Lower lobe of right lung (tissue), 2 donors: ENCODE measurements at regions not wholly inside any gene's neighbourhood (a gene's known extent, or its start where the extent isn't known, plus 50 kb on each side); places are given as distances from the start of the nearest gene placed in this dataset.

Experiments used
- ATAC-seq, 2 donors: fragments of 200-7000 bp; cut with Tn5 transposase; one replicate each; pipeline ENCODE4 v1.9.1; 2020 to 2022; ENCODE audit warnings: mild to moderate bottlenecking in 2 of 2, moderate library complexity in 2 of 2
- DNase-seq: peaks from one replicate; pipeline ENCODE4 v3.0.0-alpha.2; 2020
- H3K27ac ChIP-seq: fragments of 200-600 bp; one replicate; pipeline ENCODE4 v1.8.0; 2022
- H3K27me3 ChIP-seq: fragments of 200-600 bp; one replicate; pipeline ENCODE4 v1.8.0; 2022; ENCODE audit warnings: low read depth
- H3K36me3 ChIP-seq: fragments of 200-600 bp; one replicate; pipeline ENCODE4 v1.8.0; 2022; ENCODE audit warnings: mild to moderate bottlenecking
- H3K4me1 ChIP-seq: fragments of 200-600 bp; one replicate; pipeline ENCODE4 v1.8.0; 2022
- H3K4me3 ChIP-seq: fragments of 200-600 bp; one replicate; pipeline ENCODE4 v1.8.0; 2022; ENCODE audit warnings: mild to moderate bottlenecking
- H3K9me3 ChIP-seq: fragments of 200-600 bp; one replicate; pipeline ENCODE4 v1.8.0; 2022
- intact Hi-C: fragments of 100-400 bp; cut with DNase I; formaldehyde crosslinking; loops from one replicate; pipeline ENCODE4 v1.11.0; 2022
- TF ChIP-seq, protein P1 (sequence below): fragments of 200-600 bp; IDR thresholded peaks from one replicate; pipeline ENCODE4 v1.8.0; 2022; ENCODE audit warnings: antibody characterized with exemption, mild to moderate bottlenecking
- donor health status: DM: no; HTN: yes; CAD: no; lungs with severe emphysema.

DNA sequence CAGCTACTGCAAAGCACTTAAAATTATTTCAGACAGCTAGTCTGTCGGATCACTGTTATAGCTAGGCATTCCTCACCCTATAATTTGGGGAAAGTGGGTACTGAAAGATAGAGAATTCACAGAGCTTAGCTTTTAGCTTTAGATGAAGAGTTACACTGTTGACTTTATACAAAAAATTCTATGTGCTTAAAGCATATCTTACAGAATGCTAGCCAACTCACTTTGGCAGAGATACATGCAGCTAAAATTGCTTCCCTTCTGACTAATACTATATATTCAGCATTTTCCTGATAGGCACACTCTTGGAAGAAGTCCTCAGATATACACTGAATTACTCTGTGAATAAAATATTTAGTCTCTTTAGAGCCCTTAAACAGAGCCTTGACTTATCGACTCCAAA, 353.5 kb upstream of the STEAP1 start:
- H3K4me1 ChIP-seq: no peaks in the 10 kb centered on the region
- intact Hi-C loops: no loop called here
- TF ChIP-seq, protein P1, sequence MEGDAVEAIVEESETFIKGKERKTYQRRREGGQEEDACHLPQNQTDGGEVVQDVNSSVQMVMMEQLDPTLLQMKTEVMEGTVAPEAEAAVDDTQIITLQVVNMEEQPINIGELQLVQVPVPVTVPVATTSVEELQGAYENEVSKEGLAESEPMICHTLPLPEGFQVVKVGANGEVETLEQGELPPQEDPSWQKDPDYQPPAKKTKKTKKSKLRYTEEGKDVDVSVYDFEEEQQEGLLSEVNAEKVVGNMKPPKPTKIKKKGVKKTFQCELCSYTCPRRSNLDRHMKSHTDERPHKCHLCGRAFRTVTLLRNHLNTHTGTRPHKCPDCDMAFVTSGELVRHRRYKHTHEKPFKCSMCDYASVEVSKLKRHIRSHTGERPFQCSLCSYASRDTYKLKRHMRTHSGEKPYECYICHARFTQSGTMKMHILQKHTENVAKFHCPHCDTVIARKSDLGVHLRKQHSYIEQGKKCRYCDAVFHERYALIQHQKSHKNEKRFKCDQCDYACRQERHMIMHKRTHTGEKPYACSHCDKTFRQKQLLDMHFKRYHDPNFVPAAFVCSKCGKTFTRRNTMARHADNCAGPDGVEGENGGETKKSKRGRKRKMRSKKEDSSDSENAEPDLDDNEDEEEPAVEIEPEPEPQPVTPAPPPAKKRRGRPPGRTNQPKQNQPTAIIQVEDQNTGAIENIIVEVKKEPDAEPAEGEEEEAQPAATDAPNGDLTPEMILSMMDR: no peak
- no peaks in the 10 kb centered on the region for H3K27me3 ChIP-seq
- H3K4me3 ChIP-seq: no peak overlapping the region
- DNase-seq (no peak), ATAC-seq (no peak)
- no peak overlapping the region for H3K27ac ChIP-seq
- H3K9me3 ChIP-seq: no peaks in the 10 kb centered on the region
- no peaks in the 10 kb centered on the region for H3K36me3 ChIP-seq

DNA sequence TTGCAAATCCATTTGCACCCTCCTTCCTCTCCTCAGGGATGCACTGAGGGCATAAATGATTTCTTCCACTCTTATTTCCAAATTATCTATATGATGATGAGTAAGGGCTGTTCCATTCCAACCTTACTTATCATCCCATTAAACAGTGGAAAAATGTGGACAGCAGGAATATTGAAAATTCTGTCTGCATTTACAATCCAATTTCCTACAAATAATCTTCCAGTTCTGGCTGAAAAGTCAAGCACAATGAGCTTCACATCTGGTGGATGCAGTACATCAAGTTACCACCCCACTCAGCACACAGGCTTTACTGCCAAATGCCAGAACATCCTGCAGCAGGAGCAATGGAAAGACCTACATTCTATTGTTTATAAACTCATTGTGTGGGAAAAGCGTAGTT, 345.0 kb upstream of the STEAP1 start:
- intact Hi-C loops: no loop called here
- no peaks in the 10 kb centered on the region for H3K4me1 ChIP-seq
- no peak for ATAC-seq
- no peaks in the 10 kb centered on the region for H3K27me3 ChIP-seq
- DNase-seq: no peak
- no peak overlapping the region for H3K4me3 ChIP-seq
- H3K36me3 ChIP-seq: no peaks in the 10 kb centered on the region
- TF ChIP-seq, protein P1: no peak
- no peak overlapping the region for H3K27ac ChIP-seq
- peaks cover 3% of the 10 kb centered on the region for H3K9me3 ChIP-seq

DNA sequence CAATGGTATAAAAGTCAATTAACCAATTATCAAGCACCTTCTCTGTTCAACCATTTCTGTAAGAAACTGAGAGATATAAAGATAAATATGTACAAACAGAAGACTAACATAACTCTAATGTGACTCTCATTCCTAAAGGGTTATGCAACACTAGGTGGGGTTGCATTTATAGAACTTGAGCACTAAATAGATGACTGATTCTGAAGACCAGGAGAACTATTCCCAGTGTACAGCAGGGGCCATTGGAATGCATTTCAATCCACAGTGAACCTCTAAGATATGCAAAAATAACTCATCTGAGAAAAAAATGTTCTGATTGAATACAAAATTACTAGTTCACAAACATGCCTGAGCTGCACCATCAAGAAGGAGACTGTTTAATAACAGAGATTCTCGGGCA, 341.2 kb upstream of the STEAP1 start:
- DNase-seq (no peak), ATAC-seq (no peak)
- intact Hi-C loops: no loop called here
- no peaks in the 10 kb centered on the region for H3K4me1 ChIP-seq
- TF ChIP-seq, protein P1: no peak
- H3K27ac ChIP-seq: no peak overlapping the region
- H3K9me3 ChIP-seq: no peaks in the 10 kb centered on the region
- no peak overlapping the region for H3K4me3 ChIP-seq
- no peaks in the 10 kb centered on the region for H3K27me3 ChIP-seq
- H3K36me3 ChIP-seq: no peaks in the 10 kb centered on the region

DNA sequence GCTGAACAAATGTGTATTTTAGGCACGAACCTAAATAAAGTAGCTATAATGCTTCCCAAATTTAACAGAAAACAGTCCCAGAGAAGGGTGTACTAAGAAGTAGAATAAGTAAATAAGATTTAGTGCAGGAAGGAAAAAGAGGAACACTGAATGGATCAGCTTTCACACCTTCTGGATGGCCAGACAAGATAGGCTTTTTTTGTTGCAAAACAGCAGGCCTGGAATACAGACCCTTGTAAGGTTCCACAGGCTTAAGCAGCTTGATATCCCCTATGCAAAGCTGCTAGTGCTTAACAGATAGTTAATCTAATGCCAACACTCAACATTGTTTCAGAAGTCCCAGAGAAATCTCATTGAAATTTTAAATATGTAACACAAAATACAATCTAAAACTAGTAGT, 328.1 kb upstream of the STEAP1 start:
- no peak overlapping the region for H3K4me3 ChIP-seq
- H3K27me3 ChIP-seq: no peaks in the 10 kb centered on the region
- ATAC-seq (no peak), DNase-seq (no peak)
- intact Hi-C loops: no loop called here
- no peak overlapping the region for H3K27ac ChIP-seq
- H3K36me3 ChIP-seq: no peaks in the 10 kb centered on the region
- TF ChIP-seq, protein P1: no peak
- H3K9me3 ChIP-seq: no peaks in the 10 kb centered on the region
- no peaks in the 10 kb centered on the region for H3K4me1 ChIP-seq

DNA sequence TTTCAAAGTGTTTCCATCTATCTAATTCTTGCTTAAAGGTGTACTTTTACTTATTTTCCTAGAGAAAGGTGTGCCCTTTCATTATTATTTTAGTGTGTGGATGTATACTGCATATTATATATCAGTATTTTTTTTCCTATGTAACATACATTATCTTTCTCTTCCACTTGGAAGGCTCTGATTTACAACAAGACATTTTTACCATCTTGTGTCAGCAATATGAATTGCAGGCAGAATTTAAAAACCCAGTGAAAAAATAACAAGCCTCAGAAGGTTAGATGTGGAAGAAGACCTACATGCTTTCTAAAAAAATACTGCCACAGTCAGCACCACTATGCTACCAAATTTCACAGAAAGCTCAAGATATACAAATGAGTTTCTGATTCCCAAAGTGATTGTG, 327.7 kb upstream of the STEAP1 start:
- no peaks in the 10 kb centered on the region for H3K36me3 ChIP-seq
- no peak overlapping the region for H3K27ac ChIP-seq
- intact Hi-C loops: no loop called here
- H3K4me3 ChIP-seq: no peak overlapping the region
- no peak for DNase-seq
- no peak for ATAC-seq
- no peaks in the 10 kb centered on the region for H3K4me1 ChIP-seq
- no peaks in the 10 kb centered on the region for H3K9me3 ChIP-seq
- no peaks in the 10 kb centered on the region for H3K27me3 ChIP-seq
- TF ChIP-seq, protein P1: no peak

DNA sequence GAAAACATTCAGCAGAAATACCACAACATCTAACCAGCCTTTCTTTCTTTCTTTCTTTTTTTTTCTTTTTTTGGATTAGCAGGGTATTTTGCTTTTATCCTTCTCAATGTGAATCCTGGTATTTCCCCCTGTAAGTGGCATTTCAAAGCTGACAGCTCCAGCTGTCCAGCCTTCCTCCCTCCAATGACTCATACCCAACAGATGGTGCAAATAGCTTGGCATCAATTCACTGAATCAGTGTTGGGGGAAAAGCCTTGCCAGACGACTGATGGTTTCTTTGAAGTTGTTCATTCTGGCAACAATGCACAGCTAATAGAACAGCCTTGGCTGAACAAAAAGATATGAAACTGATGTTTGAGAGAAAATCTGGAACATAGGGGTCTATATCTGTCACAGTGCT, 316.8 kb upstream of the STEAP1 start:
- Histone ChIP-seq H3K27me3 (no peaks in the 10 kb centered on the region), H3K27ac (no peak overlapping the region), H3K36me3 (no peaks in the 10 kb centered on the region), H3K4me1 (no peaks in the 10 kb centered on the region), H3K9me3 (no peaks in the 10 kb centered on the region), H3K4me3 (no peak overlapping the region)
- DNase-seq (no peak), ATAC-seq (peak in 1 of 2 donors; percentile 26)
- intact Hi-C loops: no loop called here
- TF ChIP-seq, protein P1: no peak
